Neural crest cell (in vitro differentiated cells): ENCODE measurements at regions not wholly inside any gene's neighbourhood (a gene's known extent, or its start where the extent isn't known, plus 50 kb on each side); places are given as distances from the start of the nearest gene placed in this dataset.

Experiments used
- DNase-seq: peaks from one replicate; pipeline ENCODE4 v3.0.0; 2021; ENCODE audit warnings: low read depth, mixed read lengths, low spot score
- H3K27ac Mint-ChIP-seq: one replicate; pipeline ENCODE4 v1.8.0; 2021; ENCODE audit warnings: mild to moderate bottlenecking, mixed read lengths; ENCODE audit not compliant: unreplicated experiment
- H3K27me3 Mint-ChIP-seq: 2 replicates; pipeline ENCODE4 v1.8.0; 2021; ENCODE audit warnings: low read depth, mild to moderate bottlenecking, mixed read lengths
- H3K36me3 Mint-ChIP-seq: 2 replicates; pipeline ENCODE4 v1.8.0; 2021; ENCODE audit warnings: low read depth, mild to moderate bottlenecking, mixed read lengths
- H3K4me1 Mint-ChIP-seq: 2 replicates; pipeline ENCODE4 v1.8.0; 2021; ENCODE audit warnings: mixed read lengths
- H3K4me3 Mint-ChIP-seq: one replicate; pipeline ENCODE4 v1.8.0; 2021; ENCODE audit warnings: mild to moderate bottlenecking, mixed read lengths
- H3K9me3 Mint-ChIP-seq: 2 replicates; pipeline ENCODE4 v1.8.0; 2021; ENCODE audit warnings: mixed read lengths
- TF ChIP-seq, protein P1 (sequence below): fragments of 200-600 bp; sonication (generic); conservative IDR thresholded peaks from 2 replicates; pipeline ENCODE4 v1.5.0; 2021; ENCODE audit warnings: antibody characterized with exemption, mild to moderate bottlenecking

DNA sequence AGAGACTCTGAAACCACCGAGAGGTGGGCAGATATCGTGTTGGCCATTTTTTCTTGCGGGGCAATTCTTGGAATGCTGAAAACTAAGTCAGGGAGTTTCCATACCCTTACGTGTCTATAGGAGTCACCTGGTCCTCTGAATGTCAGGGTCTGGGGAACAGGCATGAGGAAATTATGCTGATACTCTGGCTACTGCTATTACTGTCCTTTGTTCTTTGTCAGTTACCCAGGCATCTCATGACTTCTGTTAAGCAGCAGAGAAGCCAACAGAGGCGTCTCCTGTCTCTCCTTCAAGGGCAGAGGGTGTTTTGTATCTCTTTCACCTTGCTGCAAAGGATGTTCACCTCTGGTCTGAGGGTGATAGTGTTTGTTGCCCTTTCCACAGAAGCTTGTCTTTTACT is 559.5 kb upstream of the CCDC54 start:
- Mint-ChIP-seq H3K4me1 (no peaks in the 10 kb centered on the region), H3K27ac (no peak overlapping the region), H3K36me3 (no peaks in the 10 kb centered on the region), H3K9me3 (no peaks in the 10 kb centered on the region), H3K27me3 (no peaks in the 10 kb centered on the region), H3K4me3 (no peak overlapping the region)
- no peak for DNase-seq
- TF ChIP-seq, protein P1, sequence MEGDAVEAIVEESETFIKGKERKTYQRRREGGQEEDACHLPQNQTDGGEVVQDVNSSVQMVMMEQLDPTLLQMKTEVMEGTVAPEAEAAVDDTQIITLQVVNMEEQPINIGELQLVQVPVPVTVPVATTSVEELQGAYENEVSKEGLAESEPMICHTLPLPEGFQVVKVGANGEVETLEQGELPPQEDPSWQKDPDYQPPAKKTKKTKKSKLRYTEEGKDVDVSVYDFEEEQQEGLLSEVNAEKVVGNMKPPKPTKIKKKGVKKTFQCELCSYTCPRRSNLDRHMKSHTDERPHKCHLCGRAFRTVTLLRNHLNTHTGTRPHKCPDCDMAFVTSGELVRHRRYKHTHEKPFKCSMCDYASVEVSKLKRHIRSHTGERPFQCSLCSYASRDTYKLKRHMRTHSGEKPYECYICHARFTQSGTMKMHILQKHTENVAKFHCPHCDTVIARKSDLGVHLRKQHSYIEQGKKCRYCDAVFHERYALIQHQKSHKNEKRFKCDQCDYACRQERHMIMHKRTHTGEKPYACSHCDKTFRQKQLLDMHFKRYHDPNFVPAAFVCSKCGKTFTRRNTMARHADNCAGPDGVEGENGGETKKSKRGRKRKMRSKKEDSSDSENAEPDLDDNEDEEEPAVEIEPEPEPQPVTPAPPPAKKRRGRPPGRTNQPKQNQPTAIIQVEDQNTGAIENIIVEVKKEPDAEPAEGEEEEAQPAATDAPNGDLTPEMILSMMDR = no peak

GRCh38 chr3:106819440-106819839 is 557.8 kb upstream of the CCDC54 start:
- Mint-ChIP-seq H3K4me1 (no peaks in the 10 kb centered on the region), H3K9me3 (no peaks in the 10 kb centered on the region), H3K27me3 (no peaks in the 10 kb centered on the region), H3K4me3 (no peak overlapping the region), H3K36me3 (no peaks in the 10 kb centered on the region), H3K27ac (no peak overlapping the region)
- DNase-seq = no peak
- TF ChIP-seq, protein P1 = no peak

DNA sequence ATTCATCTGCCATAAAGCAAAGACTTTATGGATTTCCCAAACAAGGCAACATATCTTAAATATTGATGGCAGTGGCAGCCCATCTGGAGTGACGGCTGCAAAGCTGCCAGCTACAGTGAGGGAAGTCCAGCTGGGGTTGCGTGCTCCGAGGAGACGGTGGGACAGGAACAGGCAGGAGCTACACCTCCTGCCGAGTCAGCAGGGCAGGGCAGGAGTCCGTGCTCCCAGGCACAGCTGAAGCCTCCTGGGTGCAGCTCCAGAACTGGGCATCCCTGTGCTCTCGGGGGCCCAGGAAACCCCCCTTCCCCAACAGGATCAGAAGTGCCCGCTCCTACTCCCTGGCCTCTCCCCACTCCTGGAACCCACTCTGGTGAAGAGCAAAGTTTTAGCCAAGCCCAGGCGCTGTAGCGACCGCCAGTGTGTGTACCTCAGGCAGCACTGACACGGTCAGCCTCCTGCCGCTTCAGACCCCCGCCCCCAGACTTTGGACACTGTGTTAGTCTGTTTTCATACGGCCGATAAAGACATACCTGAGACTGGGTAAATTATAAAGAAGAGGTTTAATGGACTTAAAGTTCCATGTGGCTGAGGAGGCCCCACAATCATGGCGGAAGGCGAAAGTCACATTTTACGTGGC is 556.4 kb upstream of the CCDC54 start:
- no peak overlapping the region for H3K27ac Mint-ChIP-seq
- no peaks in the 10 kb centered on the region for H3K9me3 Mint-ChIP-seq
- no peak for DNase-seq
- no peaks in the 10 kb centered on the region for H3K27me3 Mint-ChIP-seq
- no peak overlapping the region for H3K4me3 Mint-ChIP-seq
- TF ChIP-seq, protein P1 = no peak
- no peaks in the 10 kb centered on the region for H3K36me3 Mint-ChIP-seq
- peaks cover 10% of the 10 kb centered on the region for H3K4me1 Mint-ChIP-seq

- Mint-ChIP-seq H3K4me1 (peaks cover 19% of the 10 kb centered on the region), H3K27me3 (no peaks in the 10 kb centered on the region), H3K4me3 (no peak overlapping the region), H3K36me3 (no peaks in the 10 kb centered on the region), H3K27ac (no peak overlapping the region), H3K9me3 (no peaks in the 10 kb centered on the region)
- DNase-seq = no peak
- TF ChIP-seq, protein P1 = no peak
Measured at GRCh38 chr3:106821801-106822200, 555.4 kb upstream of the CCDC54 start.

GRCh38 chr3:106822204-106822603 is 555.0 kb upstream of the CCDC54 start:
- Mint-ChIP-seq H3K27me3 (no peaks in the 10 kb centered on the region), H3K4me1 (peaks cover 21% of the 10 kb centered on the region), H3K9me3 (no peaks in the 10 kb centered on the region), H3K27ac (no peak overlapping the region), H3K36me3 (no peaks in the 10 kb centered on the region), H3K4me3 (no peak overlapping the region)
- TF ChIP-seq, protein P1 = no peak
- DNase-seq = no peak

DNA sequence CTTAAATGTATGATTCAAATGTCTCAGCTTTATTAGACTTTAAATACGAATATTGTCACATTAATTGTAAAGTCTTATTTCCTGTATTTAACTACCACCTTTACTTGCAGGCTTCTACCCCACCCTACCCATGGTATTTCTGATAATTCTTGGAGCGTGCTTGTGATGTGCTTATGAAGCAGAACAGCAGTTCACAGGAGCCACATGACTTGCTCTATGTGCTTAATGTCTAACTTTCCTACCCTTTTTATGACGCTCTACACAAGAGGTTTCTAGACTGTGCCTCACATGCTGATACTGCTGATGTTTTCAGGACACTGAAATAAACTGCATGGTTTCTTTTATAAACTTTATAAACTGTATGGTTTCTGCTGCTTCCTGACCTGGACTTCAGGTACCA is 553.5 kb upstream of the CCDC54 start:
- H3K36me3 Mint-ChIP-seq = no peaks in the 10 kb centered on the region
- no peaks in the 10 kb centered on the region for H3K9me3 Mint-ChIP-seq
- peaks cover 24% of the 10 kb centered on the region for H3K4me1 Mint-ChIP-seq
- no peak overlapping the region for H3K4me3 Mint-ChIP-seq
- TF ChIP-seq, protein P1 = no peak
- no peak overlapping the region for H3K27ac Mint-ChIP-seq
- no peaks in the 10 kb centered on the region for H3K27me3 Mint-ChIP-seq
- no peak for DNase-seq
